NCI-H526 treated with DMSO at 0.1 percent for 48 hours (cell line): ENCODE measurements at regions not wholly inside any gene's neighbourhood (a gene's known extent, or its start where the extent isn't known, plus 50 kb on each side); places are given as distances from the start of the nearest gene placed in this dataset.
"Not testable (repeated sequence)": the region's sequence is repeated elsewhere in the genome, so short reads cannot be mapped to it uniquely, and the experiment has no call there.

Source experiments
- DNase-seq: peaks from one replicate; lab custom pipeline; 2025; lab: John Stamatoyannopoulos, UW

GRCh38 chr4:170414961-170415360, 325.2 kb upstream of the AADAT start:
- no peak for DNase-seq

- DNase-seq: no peak
These were observed 324.6 kb upstream of the AADAT start for GRCh38 chr4:170414360-170414759.

- no peak for DNase-seq
These were observed 324.2 kb upstream of the AADAT start for GRCh38 chr4:170413951-170414350.

- no peak for DNase-seq
These were observed 310.6 kb upstream of the AADAT start for GRCh38 chr4:170400361-170400760.

- DNase-seq: no peak
These were observed 310.0 kb upstream of the AADAT start for GRCh38 chr4:170399581-170400293.

GRCh38 chr4:170398218-170398617, 308.5 kb upstream of the AADAT start:
- no peak for DNase-seq

- DNase-seq: no peak
These were observed 306.0 kb upstream of the AADAT start for GRCh38 chr4:170395773-170396172.

GRCh38 chr4:170391066-170391740, 301.4 kb upstream of the AADAT start:
- no peak for DNase-seq

- DNase-seq: no peak
These were observed 299.7 kb upstream of the AADAT start for GRCh38 chr4:170389411-170389810.

- DNase-seq: no peak
These were observed 298.5 kb upstream of the AADAT start for GRCh38 chr4:170388255-170388654.

- no peak for DNase-seq
These were observed 297.2 kb upstream of the AADAT start for GRCh38 chr4:170386971-170387370.

GRCh38 chr4:170386511-170386910, 296.8 kb upstream of the AADAT start:
- DNase-seq: no peak

GRCh38 chr4:170374770-170375169, 285.0 kb upstream of the AADAT start:
- peak; percentile 1 for DNase-seq

- DNase-seq: no peak
These were observed 259.2 kb upstream of the AADAT start for GRCh38 chr4:170348945-170349344.

GRCh38 chr4:170347191-170347590, 257.4 kb upstream of the AADAT start:
- DNase-seq: not testable (repeated sequence)

- no peak for DNase-seq
These were observed 249.8 kb upstream of the AADAT start for GRCh38 chr4:170339522-170339921.

- no peak for DNase-seq
These were observed 246.6 kb upstream of the AADAT start for GRCh38 chr4:170336238-170336775.

- no peak for DNase-seq
These were observed 235.8 kb upstream of the AADAT start for GRCh38 chr4:170325599-170325998.

- DNase-seq: no peak
These were observed 233.9 kb upstream of the AADAT start for GRCh38 chr4:170323623-170324022.

GRCh38 chr4:170307182-170307581, 217.4 kb upstream of the AADAT start:
- no peak for DNase-seq

- DNase-seq: no peak
These were observed 216.5 kb upstream of the AADAT start for GRCh38 chr4:170306208-170306607.

GRCh38 chr4:170305627-170306026, 215.9 kb upstream of the AADAT start:
- no peak for DNase-seq

GRCh38 chr4:170281027-170281426, 191.3 kb upstream of the AADAT start:
- DNase-seq: no peak
